Left lung (tissue), 4 donors: ENCODE measurements at regions not wholly inside any gene's neighbourhood (a gene's known extent, or its start where the extent isn't known, plus 50 kb on each side); places are given as distances from the start of the nearest gene placed in this dataset.

Experiments
- ATAC-seq: fragments of 200-7000 bp; cut with Tn5 transposase; one replicate; pipeline ENCODE4 v1.9.1; 2020; ENCODE audit warnings: moderate library complexity
- DNase-seq, 4 donors: peaks; one replicate each; pipeline ENCODE4 v3.0.0-alpha.2; 2013 to 2020
- H3K27ac ChIP-seq, 2 donors: fragments of 200-600 bp; sonication (generic) in 1 of 2; one replicate each; pipeline versions ENCODE4 v1.5.0 to v1.8.0; 2020 to 2021
- H3K27me3 ChIP-seq, 2 donors: fragments of 200-600 bp; sonication (generic) in 1 of 2; one replicate each; pipeline versions ENCODE4 v1.5.0 to v1.8.0; 2020 to 2021
- H3K36me3 ChIP-seq, 2 donors: fragments of 200-600 bp; sonication (generic) in 1 of 2; one replicate each; pipeline versions ENCODE4 v1.5.0 to v1.8.0; 2020 to 2021
- H3K4me1 ChIP-seq, 2 donors: fragments of 200-600 bp; one replicate each; pipeline ENCODE4 v1.8.0; 2021
- H3K4me3 ChIP-seq, 2 donors: fragments of 200-600 bp; sonication (generic) in 1 of 2; one replicate each; pipeline versions ENCODE4 v1.5.0 to v1.8.0; 2020 to 2021; ENCODE audit warnings: mild to moderate bottlenecking in 1 of 2
- H3K9me3 ChIP-seq, 2 donors: fragments of 200-600 bp; sonication (generic) in 1 of 2; one replicate each; pipeline versions ENCODE4 v1.5.0 to v1.8.0; 2020 to 2021
- intact Hi-C, 2 donors: fragments of 100-400 bp; cut with DNase I; formaldehyde crosslinking; loops; one replicate each; pipeline versions ENCODE4 v1.11.2 to v1.14.2; 2022
- TF ChIP-seq, protein P1 (sequence below), 2 donors: fragments of 200-600 bp; sonication (generic) in 1 of 2; IDR thresholded peaks; one replicate each; pipeline versions ENCODE4 v1.5.0 to v1.8.0; 2021; ENCODE audit warnings: antibody characterized with exemption in 2 of 2
- donor health status: DM: no; HTN: yes; CAD: no.
- donor health status: DM: no; HTN: no; CAD: no.

GRCh38 chr6:81340946-81341345, 411.5 kb downstream of the TENT5A start:
- no peak for ATAC-seq
- no peaks in the 10 kb centered on the region for H3K27me3 ChIP-seq
- intact Hi-C loops: no loop called here
- H3K4me1 ChIP-seq: no peaks in the 10 kb centered on the region
- H3K9me3 ChIP-seq: peaks cover 0 to 2% of the 10 kb centered on the region in 2 donors
- DNase-seq: no peak
- no peak overlapping the region for H3K27ac ChIP-seq
- no peak overlapping the region for H3K4me3 ChIP-seq
- TF ChIP-seq, protein P1, sequence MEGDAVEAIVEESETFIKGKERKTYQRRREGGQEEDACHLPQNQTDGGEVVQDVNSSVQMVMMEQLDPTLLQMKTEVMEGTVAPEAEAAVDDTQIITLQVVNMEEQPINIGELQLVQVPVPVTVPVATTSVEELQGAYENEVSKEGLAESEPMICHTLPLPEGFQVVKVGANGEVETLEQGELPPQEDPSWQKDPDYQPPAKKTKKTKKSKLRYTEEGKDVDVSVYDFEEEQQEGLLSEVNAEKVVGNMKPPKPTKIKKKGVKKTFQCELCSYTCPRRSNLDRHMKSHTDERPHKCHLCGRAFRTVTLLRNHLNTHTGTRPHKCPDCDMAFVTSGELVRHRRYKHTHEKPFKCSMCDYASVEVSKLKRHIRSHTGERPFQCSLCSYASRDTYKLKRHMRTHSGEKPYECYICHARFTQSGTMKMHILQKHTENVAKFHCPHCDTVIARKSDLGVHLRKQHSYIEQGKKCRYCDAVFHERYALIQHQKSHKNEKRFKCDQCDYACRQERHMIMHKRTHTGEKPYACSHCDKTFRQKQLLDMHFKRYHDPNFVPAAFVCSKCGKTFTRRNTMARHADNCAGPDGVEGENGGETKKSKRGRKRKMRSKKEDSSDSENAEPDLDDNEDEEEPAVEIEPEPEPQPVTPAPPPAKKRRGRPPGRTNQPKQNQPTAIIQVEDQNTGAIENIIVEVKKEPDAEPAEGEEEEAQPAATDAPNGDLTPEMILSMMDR (IDR thresholded peaks at IDR 0.05): no peak
- no peaks in the 10 kb centered on the region for H3K36me3 ChIP-seq

DNA sequence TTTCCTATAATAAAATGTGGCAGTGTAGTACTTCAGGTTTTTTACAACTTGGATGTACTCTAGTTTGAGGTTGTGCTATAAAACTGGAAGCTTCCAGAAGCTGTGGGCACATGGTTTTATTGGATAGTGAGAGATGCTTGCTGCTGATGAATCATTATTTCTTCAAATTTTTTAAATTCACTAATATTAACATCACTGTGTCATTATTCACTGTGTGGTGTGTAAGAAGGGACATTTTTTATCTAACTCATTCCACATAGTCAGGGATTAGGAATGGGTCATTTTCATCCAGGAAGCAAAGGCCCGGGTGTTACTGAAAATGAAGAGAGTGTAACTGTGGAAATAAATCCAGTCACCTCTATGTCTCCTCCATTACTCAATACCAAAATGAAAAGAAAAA, 421.0 kb downstream of the TENT5A start:
- intact Hi-C loops: no loop called here
- Histone ChIP-seq H3K4me1 (no peaks in the 10 kb centered on the region), H3K4me3 (no peak overlapping the region), H3K27me3 (no peaks in the 10 kb centered on the region), H3K9me3 (no peaks in the 10 kb centered on the region), H3K36me3 (no peaks in the 10 kb centered on the region), H3K27ac (no peak overlapping the region)
- ATAC-seq (no peak), DNase-seq (no peak)
- TF ChIP-seq, protein P1 (IDR thresholded peaks at IDR 0.05): no peak

DNA sequence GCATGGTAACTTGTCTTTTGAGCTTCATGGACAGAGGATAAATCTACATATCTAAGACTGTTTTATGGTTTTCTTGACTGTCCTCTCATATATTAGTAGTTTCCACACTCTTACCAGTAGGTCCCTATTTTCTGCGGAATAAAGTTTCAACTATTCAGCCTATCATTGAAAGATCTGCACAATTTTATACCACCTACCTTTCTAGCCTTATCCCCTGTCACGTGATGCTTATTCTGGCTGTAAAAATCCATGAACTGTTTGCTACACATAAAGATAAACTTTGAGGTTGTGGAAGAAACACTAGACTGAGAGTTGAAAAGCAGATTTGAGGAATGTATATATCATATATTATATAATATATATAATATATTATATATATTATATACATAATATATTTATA, 423.8 kb downstream of the TENT5A start:
- H3K27ac ChIP-seq: no peak overlapping the region
- intact Hi-C loops: no loop called here
- H3K4me3 ChIP-seq: no peak overlapping the region
- no peaks in the 10 kb centered on the region for H3K4me1 ChIP-seq
- H3K27me3 ChIP-seq: no peaks in the 10 kb centered on the region
- TF ChIP-seq, protein P1 (IDR thresholded peaks at IDR 0.05): no peak
- DNase-seq (no peak), ATAC-seq (no peak)
- no peaks in the 10 kb centered on the region for H3K9me3 ChIP-seq
- no peaks in the 10 kb centered on the region for H3K36me3 ChIP-seq

- DNase-seq: no peak
- TF ChIP-seq, protein P1 (IDR thresholded peaks at IDR 0.05): no peak
Observed at GRCh38 chr6:81326881-81327561, 425.5 kb downstream of the TENT5A start.

GRCh38 chr6:81309811-81310210, 442.7 kb downstream of the TENT5A start:
- TF ChIP-seq, protein P1 (IDR thresholded peaks at IDR 0.05): no peak
- ATAC-seq: no peak
- intact Hi-C loops: no loop called here
- H3K4me3 ChIP-seq: no peak overlapping the region
- H3K4me1 ChIP-seq: no peaks in the 10 kb centered on the region
- H3K27me3 ChIP-seq: no peaks in the 10 kb centered on the region
- no peak overlapping the region for H3K27ac ChIP-seq
- no peaks in the 10 kb centered on the region for H3K36me3 ChIP-seq
- no peak for DNase-seq
- peaks cover 0 to 20% of the 10 kb centered on the region in 2 donors for H3K9me3 ChIP-seq

More at GRCh38 chr6:81326881-81327561, 425.5 kb downstream of the TENT5A start:
- H3K4me1 ChIP-seq: no peaks in the 10 kb centered on the region
- H3K9me3 ChIP-seq: no peaks in the 10 kb centered on the region
- intact Hi-C loops: no loop called here
- H3K27ac ChIP-seq: no peak overlapping the region
- no peak overlapping the region for H3K4me3 ChIP-seq
- H3K36me3 ChIP-seq: no peaks in the 10 kb centered on the region
- H3K27me3 ChIP-seq: no peaks in the 10 kb centered on the region
- ATAC-seq: no peak
